Testis (tissue), 2 donors: ENCODE measurements at regions not wholly inside any gene's neighbourhood (a gene's known extent, or its start where the extent isn't known, plus 50 kb on each side); places are given as distances from the start of the nearest gene placed in this dataset.
"Not testable (repeated sequence)": the region's sequence is repeated elsewhere in the genome, so short reads cannot be mapped to it uniquely, and the experiment has no call there.

ENCODE experiments used
- CTCF ChIP-seq, 3 experiments: fragments of 450-650 bp in 2 of 3; fragments of 200-600 bp in 1 of 3; sonication (generic) in 1 of 3; IDR thresholded peaks; one replicate each; pipeline ENCODE4 v1.5.1; 2016 to 2019; ENCODE audit warnings: antibody characterized with exemption in 3 of 3, mild to moderate bottlenecking in 2 of 3, moderate library complexity in 1 of 3
- POLR2A ChIP-seq: fragments of 450-650 bp; IDR thresholded peaks from one replicate; pipeline ENCODE4 v1.6.1; 2017; ENCODE audit warnings: antibody characterized with exemption, mild to moderate bottlenecking, moderate library complexity

GRCh38 chr16:70059429-70059828 lies 54.7 kb upstream of the PDPR start:
- TF ChIP-seq POLR2A; CTCF (IDR thresholded peaks at IDR 0.05): not testable (repeated sequence)
